Nephron (organoid): ENCODE measurements at regions not wholly inside any gene's neighbourhood (a gene's known extent, or its start where the extent isn't known, plus 50 kb on each side); places are given as distances from the start of the nearest gene placed in this dataset.

Source experiments
- H3K27ac Mint-ChIP-seq, 3 experiments: 2 replicates each; pipeline ENCODE4 v1.8.0; 2020; ENCODE audit warnings: mixed read lengths in 3 of 3, mild to moderate bottlenecking in 2 of 3, moderate library complexity in 1 of 3
- H3K27me3 Mint-ChIP-seq: 2 replicates; pipeline ENCODE4 v1.8.0; 2021; ENCODE audit warnings: low read depth, mild to moderate bottlenecking, moderate library complexity, mixed read lengths
- H3K36me3 Mint-ChIP-seq: 2 replicates; pipeline ENCODE4 v1.8.0; 2020; ENCODE audit warnings: low read depth, mixed read lengths
- H3K4me1 Mint-ChIP-seq: 2 replicates; pipeline ENCODE4 v1.8.0; 2020; ENCODE audit warnings: mixed read lengths
- H3K4me3 Mint-ChIP-seq, 3 experiments: 2 replicates each; pipeline ENCODE4 v1.8.0; 2020; ENCODE audit warnings: mild to moderate bottlenecking in 3 of 3, mixed read lengths in 3 of 3, moderate library complexity in 2 of 3
- H3K9me3 Mint-ChIP-seq: 2 replicates; pipeline ENCODE4 v1.8.0; 2020; ENCODE audit warnings: mixed read lengths
- CTCF ChIP-seq, 3 experiments: fragments of 200-600 bp; sonication (generic); IDR thresholded peaks; one replicate each; pipeline ENCODE4 v1.5.0; 2021; ENCODE audit warnings: antibody characterized with exemption in 3 of 3; ENCODE audit not compliant: unreplicated experiment in 3 of 3

GRCh38 chr9:73805853-73806458, 654.3 kb downstream of the ANXA1 start:
- no peak for TF ChIP-seq CTCF (IDR thresholded peaks at IDR 0.05; ENCODE audit: unreplicated experiment in 3 of 3)
- no peaks in the 10 kb centered on the region for H3K4me1 Mint-ChIP-seq
- no peak overlapping the region for H3K4me3 Mint-ChIP-seq
- no peaks in the 10 kb centered on the region for H3K9me3 Mint-ChIP-seq
- H3K27ac Mint-ChIP-seq, result no peak overlapping the region
- no peaks in the 10 kb centered on the region for H3K27me3 Mint-ChIP-seq
- H3K36me3 Mint-ChIP-seq, result no peaks in the 10 kb centered on the region

GRCh38 chr9:73806876-73807275, 655.2 kb downstream of the ANXA1 start:
- H3K27me3 Mint-ChIP-seq, result no peaks in the 10 kb centered on the region
- no peak overlapping the region for H3K27ac Mint-ChIP-seq
- H3K36me3 Mint-ChIP-seq, result no peaks in the 10 kb centered on the region
- H3K4me3 Mint-ChIP-seq, result no peak overlapping the region
- no peaks in the 10 kb centered on the region for H3K4me1 Mint-ChIP-seq
- TF ChIP-seq CTCF (IDR thresholded peaks at IDR 0.05; ENCODE audit: unreplicated experiment in 3 of 3), result no peak
- no peaks in the 10 kb centered on the region for H3K9me3 Mint-ChIP-seq

- Mint-ChIP-seq H3K36me3 (no peaks in the 10 kb centered on the region), H3K27ac (no peak overlapping the region), H3K27me3 (no peaks in the 10 kb centered on the region), H3K4me3 (no peak overlapping the region), H3K4me1 (no peaks in the 10 kb centered on the region), H3K9me3 (no peaks in the 10 kb centered on the region)
- no peak for TF ChIP-seq CTCF (IDR thresholded peaks at IDR 0.05; ENCODE audit: unreplicated experiment in 3 of 3)
Measured at GRCh38 chr9:73807952-73808351, 656.3 kb downstream of the ANXA1 start.

- Mint-ChIP-seq H3K9me3 (no peaks in the 10 kb centered on the region), H3K27me3 (no peaks in the 10 kb centered on the region), H3K36me3 (no peaks in the 10 kb centered on the region), H3K4me1 (no peaks in the 10 kb centered on the region), H3K4me3 (no peak overlapping the region), H3K27ac (no peak overlapping the region)
- no peak for TF ChIP-seq CTCF (IDR thresholded peaks at IDR 0.05; ENCODE audit: unreplicated experiment in 3 of 3)
Measured at GRCh38 chr9:73810585-73811215, 659.0 kb downstream of the ANXA1 start.

- H3K27ac Mint-ChIP-seq, result no peak overlapping the region
- no peak for TF ChIP-seq CTCF (IDR thresholded peaks at IDR 0.05; ENCODE audit: unreplicated experiment in 3 of 3)
- H3K4me3 Mint-ChIP-seq, result no peak overlapping the region
- H3K27me3 Mint-ChIP-seq, result no peaks in the 10 kb centered on the region
- H3K9me3 Mint-ChIP-seq, result no peaks in the 10 kb centered on the region
- H3K36me3 Mint-ChIP-seq, result no peaks in the 10 kb centered on the region
- no peaks in the 10 kb centered on the region for H3K4me1 Mint-ChIP-seq
Measured at GRCh38 chr9:73813546-73813945, 661.9 kb downstream of the ANXA1 start.

GRCh38 chr9:73816905-73817304, 665.2 kb downstream of the ANXA1 start:
- H3K4me1 Mint-ChIP-seq, result no peaks in the 10 kb centered on the region
- TF ChIP-seq CTCF (IDR thresholded peaks at IDR 0.05; ENCODE audit: unreplicated experiment in 3 of 3), result no peak
- no peaks in the 10 kb centered on the region for H3K36me3 Mint-ChIP-seq
- no peaks in the 10 kb centered on the region for H3K9me3 Mint-ChIP-seq
- no peak overlapping the region for H3K4me3 Mint-ChIP-seq
- no peaks in the 10 kb centered on the region for H3K27me3 Mint-ChIP-seq
- H3K27ac Mint-ChIP-seq, result no peak overlapping the region
